ENCODE measurements at regions not wholly inside any gene's neighbourhood (a gene's known extent, or its start where the extent isn't known, plus 50 kb on each side); places are given as distances from the start of the nearest gene placed in this dataset.

DNA sequence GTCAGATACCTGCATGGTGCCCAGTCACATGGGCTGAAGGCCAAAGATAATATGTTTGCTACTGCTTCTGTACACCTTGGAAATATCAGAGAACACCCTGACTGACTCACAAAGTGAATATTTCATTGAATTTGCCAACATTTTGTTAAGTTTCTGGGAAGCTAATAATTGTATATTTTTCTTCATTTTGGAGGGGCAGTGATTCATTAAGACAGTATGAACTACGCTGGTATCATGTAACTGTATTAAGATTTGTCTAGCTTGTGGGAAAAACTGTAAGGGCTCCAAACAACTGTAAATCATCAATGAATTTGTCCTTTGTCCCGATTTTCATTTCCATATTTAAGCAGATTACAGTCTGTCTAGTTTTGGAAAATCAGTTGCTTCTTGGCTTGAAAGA, 102.3 kb upstream of the CCN2 start:
- Histone ChIP-seq H3K4me1 (peaks cover 0 to 3% (median 0%) of the 10 kb centered on the region in 4 donors), H3K36me3 (no peaks in the 10 kb centered on the region), H3K9me3 (no peaks in the 10 kb centered on the region), H3K27me3 (no peaks in the 10 kb centered on the region), H3K27ac (replicated peaks in 1 of 4) (no peak overlapping the region), H3K4me3 (no peak overlapping the region)
- TF ChIP-seq EP300 (IDR thresholded peaks at IDR 0.05) (no peak), POLR2AphosphoS5 (IDR thresholded peaks at IDR 0.05) (no peak), POLR2A (IDR thresholded peaks at IDR 0.05; ENCODE audit: low read depth) (no peak)
- TF ChIP-seq, protein P1, sequence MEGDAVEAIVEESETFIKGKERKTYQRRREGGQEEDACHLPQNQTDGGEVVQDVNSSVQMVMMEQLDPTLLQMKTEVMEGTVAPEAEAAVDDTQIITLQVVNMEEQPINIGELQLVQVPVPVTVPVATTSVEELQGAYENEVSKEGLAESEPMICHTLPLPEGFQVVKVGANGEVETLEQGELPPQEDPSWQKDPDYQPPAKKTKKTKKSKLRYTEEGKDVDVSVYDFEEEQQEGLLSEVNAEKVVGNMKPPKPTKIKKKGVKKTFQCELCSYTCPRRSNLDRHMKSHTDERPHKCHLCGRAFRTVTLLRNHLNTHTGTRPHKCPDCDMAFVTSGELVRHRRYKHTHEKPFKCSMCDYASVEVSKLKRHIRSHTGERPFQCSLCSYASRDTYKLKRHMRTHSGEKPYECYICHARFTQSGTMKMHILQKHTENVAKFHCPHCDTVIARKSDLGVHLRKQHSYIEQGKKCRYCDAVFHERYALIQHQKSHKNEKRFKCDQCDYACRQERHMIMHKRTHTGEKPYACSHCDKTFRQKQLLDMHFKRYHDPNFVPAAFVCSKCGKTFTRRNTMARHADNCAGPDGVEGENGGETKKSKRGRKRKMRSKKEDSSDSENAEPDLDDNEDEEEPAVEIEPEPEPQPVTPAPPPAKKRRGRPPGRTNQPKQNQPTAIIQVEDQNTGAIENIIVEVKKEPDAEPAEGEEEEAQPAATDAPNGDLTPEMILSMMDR (IDR thresholded peaks at IDR 0.05): no peak
- intact Hi-C loops (cut with DNase I): no loop called here
- no peak for DNase-seq (ENCODE audit: extremely low spot score)
- 70% methylated on average over 2 of the region's 2 CpGs for WGBS

DNA sequence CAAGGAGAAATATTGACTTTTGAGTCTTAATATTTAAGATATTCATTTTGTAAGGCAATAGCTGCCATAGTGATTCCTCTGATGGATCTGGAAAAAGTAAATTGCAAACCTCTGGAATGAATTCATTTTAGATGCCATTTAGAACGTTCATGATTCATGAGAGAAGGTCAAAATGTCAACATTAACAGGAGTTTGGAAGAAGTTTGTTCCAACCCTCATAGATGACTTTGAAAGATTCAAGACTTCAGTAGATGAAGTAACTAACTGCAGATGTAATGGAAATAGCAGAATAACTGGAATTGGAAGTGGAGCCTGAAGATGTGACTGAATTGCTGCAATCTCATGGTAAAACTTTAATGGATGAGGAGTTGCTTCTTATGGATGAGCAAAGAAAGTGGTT, 100.9 kb upstream of the CCN2 start:
- no peak overlapping the region for H3K27ac ChIP-seq (replicated peaks in 1 of 4)
- DNase-seq (ENCODE audit: extremely low spot score): no peak
- H3K4me3 ChIP-seq: no peak overlapping the region
- no peaks in the 10 kb centered on the region for H3K9me3 ChIP-seq
- H3K36me3 ChIP-seq: no peaks in the 10 kb centered on the region
- no peaks in the 10 kb centered on the region for H3K4me1 ChIP-seq
- WGBS: 53% methylated on average over 1 of the region's 1 CpG
- no peak for TF ChIP-seq POLR2AphosphoS5 (IDR thresholded peaks at IDR 0.05)
- TF ChIP-seq EP300 (IDR thresholded peaks at IDR 0.05): no peak
- TF ChIP-seq, protein P1 (IDR thresholded peaks at IDR 0.05): no peak
- TF ChIP-seq POLR2A (IDR thresholded peaks at IDR 0.05; ENCODE audit: low read depth): no peak
- intact Hi-C loops (cut with DNase I): no loop called here
- no peaks in the 10 kb centered on the region for H3K27me3 ChIP-seq

DNA sequence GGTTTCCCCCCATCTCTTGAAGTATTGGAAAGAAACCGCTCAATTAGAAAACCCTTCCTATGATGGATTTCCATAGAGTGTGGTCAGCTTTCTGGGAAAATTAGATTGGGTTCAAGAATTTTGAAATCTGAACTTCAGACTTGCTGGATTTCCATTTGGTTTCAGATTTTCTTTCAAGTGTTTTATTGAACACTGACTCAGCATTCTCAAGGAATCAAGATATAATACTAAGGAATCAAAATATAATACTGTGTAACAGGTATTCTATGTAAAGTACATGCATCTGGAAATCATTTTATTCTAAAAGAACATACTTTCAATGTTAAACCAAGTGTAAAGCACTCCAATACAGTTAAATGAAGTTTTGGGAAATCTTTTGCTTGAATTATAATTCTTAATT, 94.7 kb upstream of the CCN2 start:
- intact Hi-C loops (cut with DNase I): no loop called here
- Histone ChIP-seq H3K4me3 (no peak overlapping the region), H3K27ac (replicated peaks in 1 of 4) (no peak overlapping the region), H3K9me3 (no peaks in the 10 kb centered on the region), H3K27me3 (no peaks in the 10 kb centered on the region), H3K4me1 (no peaks in the 10 kb centered on the region), H3K36me3 (no peaks in the 10 kb centered on the region)
- 100% methylated on average over 1 of the region's 1 CpG for WGBS
- no peak for TF ChIP-seq POLR2AphosphoS5 (IDR thresholded peaks at IDR 0.05)
- TF ChIP-seq POLR2A (IDR thresholded peaks at IDR 0.05; ENCODE audit: low read depth): no peak
- TF ChIP-seq EP300 (IDR thresholded peaks at IDR 0.05): no peak
- TF ChIP-seq, protein P1 (IDR thresholded peaks at IDR 0.05): no peak
- no peak for DNase-seq (ENCODE audit: extremely low spot score)

DNA sequence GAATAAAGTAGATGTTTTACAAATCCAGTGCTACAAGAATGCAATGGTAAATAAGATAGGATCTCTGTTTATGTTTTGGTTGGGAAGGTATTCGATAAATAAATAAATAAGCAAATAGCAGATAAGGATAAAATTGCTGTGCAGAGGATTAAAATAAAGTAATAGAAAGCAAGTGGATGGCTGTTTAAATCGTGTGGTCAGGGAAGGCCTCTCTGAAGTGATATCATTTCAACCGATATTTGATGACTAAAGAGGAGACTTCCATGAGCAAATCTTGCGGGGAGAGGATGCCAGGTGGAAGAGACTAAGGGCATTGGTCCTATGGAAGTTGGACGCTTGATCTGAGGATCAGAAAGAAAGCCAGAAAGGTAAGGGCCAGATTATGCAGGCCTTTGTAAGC, 92.0 kb upstream of the CCN2 start:
- TF ChIP-seq, protein P1 (IDR thresholded peaks at IDR 0.05): no peak
- no peak for TF ChIP-seq POLR2AphosphoS5 (IDR thresholded peaks at IDR 0.05)
- no peak for TF ChIP-seq POLR2A (IDR thresholded peaks at IDR 0.05; ENCODE audit: low read depth)
- TF ChIP-seq EP300 (IDR thresholded peaks at IDR 0.05): no peak
- H3K4me1 ChIP-seq: no peaks in the 10 kb centered on the region
- no peaks in the 10 kb centered on the region for H3K27me3 ChIP-seq
- no peak overlapping the region for H3K27ac ChIP-seq (replicated peaks in 1 of 4)
- DNase-seq (ENCODE audit: extremely low spot score): no peak
- no peaks in the 10 kb centered on the region for H3K9me3 ChIP-seq
- intact Hi-C loops (cut with DNase I): no loop called here
- H3K4me3 ChIP-seq: no peak overlapping the region
- whole genome bisulfite sequencing: 83% methylated on average over 5 of the region's 5 CpGs
- H3K36me3 ChIP-seq: no peaks in the 10 kb centered on the region

DNA sequence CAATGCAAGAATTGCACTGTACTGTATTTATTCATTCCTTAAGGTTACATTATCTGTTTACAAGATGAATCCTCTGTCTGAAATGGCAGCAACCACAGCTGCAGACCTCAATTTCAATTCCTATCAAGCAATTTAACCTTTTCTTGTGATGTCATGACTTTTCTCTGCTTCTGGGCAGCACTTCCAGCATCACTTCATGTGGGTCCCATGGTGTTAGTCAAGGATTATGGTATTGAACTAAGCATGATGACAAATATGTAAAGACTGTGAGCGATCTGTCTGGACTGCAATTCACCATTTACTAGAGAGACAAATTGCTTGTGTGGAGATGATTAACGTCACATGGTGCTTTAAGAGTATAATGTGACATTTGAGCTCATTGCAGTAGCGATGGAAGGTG, 90.5 kb upstream of the CCN2 start:
- no peak for DNase-seq (ENCODE audit: extremely low spot score)
- WGBS: 92% methylated on average over 3 of the region's 3 CpGs
- no peaks in the 10 kb centered on the region for H3K4me1 ChIP-seq
- no peaks in the 10 kb centered on the region for H3K9me3 ChIP-seq
- H3K4me3 ChIP-seq: no peak overlapping the region
- no peak overlapping the region for H3K27ac ChIP-seq (replicated peaks in 1 of 4)
- intact Hi-C loops (cut with DNase I): no loop called here
- no peaks in the 10 kb centered on the region for H3K36me3 ChIP-seq
- no peaks in the 10 kb centered on the region for H3K27me3 ChIP-seq
- TF ChIP-seq POLR2AphosphoS5 (IDR thresholded peaks at IDR 0.05) (no peak), EP300 (IDR thresholded peaks at IDR 0.05) (no peak), POLR2A (IDR thresholded peaks at IDR 0.05; ENCODE audit: low read depth) (no peak)
- TF ChIP-seq, protein P1 (IDR thresholded peaks at IDR 0.05): no peak

All from esophagus muscularis mucosa (tissue), 4 donors.